GM23248 (cell line): ENCODE measurements at regions not wholly inside any gene's neighbourhood (a gene's known extent, or its start where the extent isn't known, plus 50 kb on each side); places are given as distances from the start of the nearest gene placed in this dataset.
"Not testable (repeated sequence)": the region's sequence is repeated elsewhere in the genome, so short reads cannot be mapped to it uniquely, and the experiment has no call there.

Experiments
- EZH2 ChIP-seq: fragments of 200-600 bp; sonication (generic); IDR thresholded peaks from 2 replicates; pipeline ENCODE4 v1.6.1; 2018; ENCODE audit warnings: antibody characterized with exemption, mild to moderate bottlenecking; ENCODE audit not compliant: insufficient read depth, poor library complexity, severe bottlenecking
- EZH2phosphoT487 ChIP-seq: fragments of 200-600 bp; sonication (generic); IDR thresholded peaks from 2 replicates; pipeline ENCODE4 v1.6.1; 2018; ENCODE audit warnings: antibody characterized with exemption, moderate library complexity, mild to moderate bottlenecking, low read depth; ENCODE audit not compliant: insufficient read depth

DNA sequence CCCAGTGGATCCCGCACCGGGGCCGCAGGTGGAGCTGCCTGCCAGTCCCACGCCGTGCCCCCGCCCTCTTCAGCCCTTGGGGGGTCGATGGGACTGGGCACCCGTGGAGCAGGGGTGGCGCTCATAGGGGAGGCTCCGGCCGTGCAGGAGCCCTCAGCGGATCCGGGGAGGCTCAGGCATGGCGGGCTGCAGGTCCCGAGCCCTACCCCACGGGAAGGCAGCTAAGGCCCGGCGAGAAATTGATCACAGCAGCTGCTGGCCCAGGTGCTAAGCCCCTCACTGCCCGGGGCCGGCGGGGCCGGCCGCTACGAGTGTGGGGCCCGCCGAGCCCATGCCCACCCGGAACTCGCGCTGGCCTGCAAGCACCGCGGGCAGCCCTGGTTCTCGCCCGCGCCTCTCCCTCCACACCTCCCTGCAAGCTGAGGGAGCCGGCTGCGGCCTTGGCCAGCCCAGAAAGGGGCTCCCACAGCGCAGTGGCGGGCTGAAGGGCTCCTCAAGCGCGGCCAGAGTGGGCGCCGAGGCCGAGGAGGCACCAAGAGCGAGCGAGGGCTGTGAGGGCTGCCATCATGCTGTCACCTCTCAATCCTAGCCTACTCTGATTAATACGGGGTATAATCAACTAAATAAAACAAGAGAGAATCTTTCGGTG lies 56.5 kb upstream of the ABHD2 start:
- TF ChIP-seq EZH2, EZH2phosphoT487: not testable (repeated sequence)
